ENCODE measurements at regions not wholly inside any gene's neighbourhood (a gene's known extent, or its start where the extent isn't known, plus 50 kb on each side); places are given as distances from the start of the nearest gene placed in this dataset.
"Not testable (repeated sequence)": the region's sequence is repeated elsewhere in the genome, so short reads cannot be mapped to it uniquely, and the experiment has no call there.

DNA sequence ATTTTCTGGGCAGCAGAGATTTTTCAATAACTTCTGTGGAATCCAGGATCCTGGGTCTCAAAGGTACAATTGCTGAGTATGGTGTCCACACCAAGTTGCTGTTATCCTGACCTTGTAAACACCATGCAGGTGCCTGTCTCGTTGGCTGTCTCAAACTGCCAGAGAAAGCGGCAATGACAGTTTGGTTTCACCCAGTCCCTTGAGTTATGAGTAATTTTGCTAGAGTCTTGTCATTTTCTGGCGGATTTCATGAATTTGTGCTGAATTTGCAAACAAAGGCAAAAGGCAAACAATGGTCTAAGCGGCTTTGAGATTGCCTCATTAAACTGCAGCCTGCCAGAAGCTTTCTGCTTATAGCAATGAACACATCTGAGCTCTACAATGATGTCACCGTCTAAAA lies 847.9 kb downstream of the RAB28 start:
- ATAC-seq (no peak), DNase-seq (no peak)
- no peak overlapping the region for H3K27ac ChIP-seq
- no peaks in the 10 kb centered on the region for H3K9me3 ChIP-seq
- no peaks in the 10 kb centered on the region for H3K4me1 ChIP-seq
- intact Hi-C loops (cut with DNase I), result no loop called here
- TF ChIP-seq, protein P1, sequence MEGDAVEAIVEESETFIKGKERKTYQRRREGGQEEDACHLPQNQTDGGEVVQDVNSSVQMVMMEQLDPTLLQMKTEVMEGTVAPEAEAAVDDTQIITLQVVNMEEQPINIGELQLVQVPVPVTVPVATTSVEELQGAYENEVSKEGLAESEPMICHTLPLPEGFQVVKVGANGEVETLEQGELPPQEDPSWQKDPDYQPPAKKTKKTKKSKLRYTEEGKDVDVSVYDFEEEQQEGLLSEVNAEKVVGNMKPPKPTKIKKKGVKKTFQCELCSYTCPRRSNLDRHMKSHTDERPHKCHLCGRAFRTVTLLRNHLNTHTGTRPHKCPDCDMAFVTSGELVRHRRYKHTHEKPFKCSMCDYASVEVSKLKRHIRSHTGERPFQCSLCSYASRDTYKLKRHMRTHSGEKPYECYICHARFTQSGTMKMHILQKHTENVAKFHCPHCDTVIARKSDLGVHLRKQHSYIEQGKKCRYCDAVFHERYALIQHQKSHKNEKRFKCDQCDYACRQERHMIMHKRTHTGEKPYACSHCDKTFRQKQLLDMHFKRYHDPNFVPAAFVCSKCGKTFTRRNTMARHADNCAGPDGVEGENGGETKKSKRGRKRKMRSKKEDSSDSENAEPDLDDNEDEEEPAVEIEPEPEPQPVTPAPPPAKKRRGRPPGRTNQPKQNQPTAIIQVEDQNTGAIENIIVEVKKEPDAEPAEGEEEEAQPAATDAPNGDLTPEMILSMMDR (IDR thresholded peaks at IDR 0.05), result no peak
- TF ChIP-seq POLR2A (IDR thresholded peaks at IDR 0.05), result no peak
- H3K4me3 ChIP-seq, result no peak overlapping the region
- WGBS (ENCODE audit: insufficient coverage, low coverage, low lambda C conversion rate, missing lambda C conversion rate), result 29% methylated on average over 5 of the region's 5 CpGs
- no peaks in the 10 kb centered on the region for H3K27me3 ChIP-seq
- no peaks in the 10 kb centered on the region for H3K36me3 ChIP-seq

DNA sequence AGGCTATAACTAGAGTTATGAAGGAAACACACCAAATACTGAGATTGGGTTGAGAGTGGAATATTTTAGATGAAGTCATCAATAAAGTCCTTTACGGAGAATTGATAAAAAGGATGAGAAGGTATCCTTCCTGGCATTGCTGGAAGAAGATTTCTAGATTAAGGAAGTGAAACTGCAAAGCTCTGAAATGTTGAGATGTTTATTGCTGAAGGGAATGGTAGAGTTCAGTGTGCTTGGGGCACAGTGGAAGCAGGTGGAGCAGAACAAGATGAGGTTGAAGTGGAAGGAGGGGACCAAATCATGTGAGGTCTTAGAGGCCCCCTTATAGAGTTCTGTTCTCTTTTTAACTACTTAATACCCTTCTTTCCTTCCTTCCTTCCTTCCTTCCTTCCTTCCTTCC lies 848.5 kb downstream of the RAB28 start:
- TF ChIP-seq, protein P1 (IDR thresholded peaks at IDR 0.05), result no peak
- no peak for TF ChIP-seq POLR2A (IDR thresholded peaks at IDR 0.05)
- Histone ChIP-seq H3K36me3 (no peaks in the 10 kb centered on the region), H3K27me3 (no peaks in the 10 kb centered on the region), H3K27ac (no peak overlapping the region), H3K4me1 (no peaks in the 10 kb centered on the region), H3K9me3 (no peaks in the 10 kb centered on the region), H3K4me3 (no peak overlapping the region)
- no peak for DNase-seq
- ATAC-seq, result no peak
- intact Hi-C loops (cut with DNase I), result no loop called here
- 56% methylated on average over 1 of the region's 1 CpG for WGBS (ENCODE audit: insufficient coverage, low coverage, low lambda C conversion rate, missing lambda C conversion rate)

DNA sequence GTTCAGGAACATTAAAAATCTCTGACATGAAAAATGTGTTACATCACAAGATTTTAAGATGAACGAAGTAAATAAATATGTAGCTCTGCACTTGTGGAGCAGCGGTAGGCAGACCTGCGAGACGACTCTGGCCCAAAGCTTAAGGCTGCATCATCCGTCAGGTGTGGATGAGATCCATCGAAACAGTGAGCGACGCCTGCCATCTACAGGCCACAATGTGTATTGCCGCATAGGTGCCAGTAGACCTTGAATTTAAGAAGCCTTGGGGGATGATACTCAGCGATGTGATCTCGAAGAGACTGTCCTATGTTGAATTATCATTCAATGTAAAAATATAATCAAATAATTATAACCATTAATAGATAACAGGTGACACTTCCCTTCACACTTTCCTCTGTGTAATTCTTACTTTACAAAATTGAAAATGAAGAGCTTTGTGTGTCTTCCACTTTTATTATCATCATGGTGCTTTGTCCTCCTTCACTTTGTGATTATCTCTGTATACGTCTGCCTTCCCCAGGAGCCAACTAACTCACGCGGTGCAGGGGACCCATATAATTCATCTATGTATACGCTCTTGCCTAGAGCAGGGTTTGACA lies 851.0 kb downstream of the RAB28 start:
- Histone ChIP-seq H3K9me3 (no peaks in the 10 kb centered on the region), H3K27me3 (no peaks in the 10 kb centered on the region), H3K27ac (no peak overlapping the region), H3K4me3 (no peak overlapping the region), H3K4me1 (no peaks in the 10 kb centered on the region), H3K36me3 (no peaks in the 10 kb centered on the region)
- DNase-seq (peak; percentile 66 to 79 (median 74)), ATAC-seq (peak; percentile 98 to 99 (median 98))
- WGBS (ENCODE audit: insufficient coverage, low coverage, low lambda C conversion rate, missing lambda C conversion rate), result 6% methylated on average over 15 of the region's 15 CpGs
- intact Hi-C loops (cut with DNase I), result no loop called here
- TF ChIP-seq, protein P1 (IDR thresholded peaks at IDR 0.05), result peak; percentile 85 to 89 (median 88)
- no peak for TF ChIP-seq POLR2A (IDR thresholded peaks at IDR 0.05)

DNA sequence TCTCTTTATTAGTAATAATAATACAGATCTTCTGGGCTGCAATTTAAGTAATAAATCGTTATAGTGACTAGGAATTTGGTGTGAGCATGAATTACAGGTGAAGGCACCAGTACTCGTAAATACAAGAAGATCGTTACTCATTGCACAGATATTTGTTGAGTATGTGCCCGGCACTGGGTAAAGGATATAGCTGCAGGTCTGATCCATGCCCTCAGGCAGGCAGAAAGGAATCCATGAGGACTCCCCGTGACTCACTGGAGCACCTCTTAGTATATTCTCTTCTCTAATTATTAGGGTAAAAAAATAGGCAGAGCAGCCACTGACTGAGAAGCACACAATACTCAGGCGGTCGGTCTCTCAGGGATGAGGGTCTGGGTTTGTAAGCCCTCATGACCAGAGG lies 868.3 kb downstream of the RAB28 start:
- WGBS (ENCODE audit: insufficient coverage, low coverage, low lambda C conversion rate, missing lambda C conversion rate), result 69% methylated on average over 6 of the region's 7 CpGs
- Histone ChIP-seq H3K9me3 (no peaks in the 10 kb centered on the region), H3K27me3 (no peaks in the 10 kb centered on the region), H3K36me3 (no peaks in the 10 kb centered on the region), H3K27ac (no peak overlapping the region), H3K4me3 (no peak overlapping the region), H3K4me1 (no peaks in the 10 kb centered on the region)
- TF ChIP-seq, protein P1 (IDR thresholded peaks at IDR 0.05), result no peak
- TF ChIP-seq POLR2A (IDR thresholded peaks at IDR 0.05), result no peak
- DNase-seq (no peak), ATAC-seq (no peak)
- intact Hi-C loops (cut with DNase I), result no loop called here

GRCh38 chr4:12612876-12613275 lies 871.3 kb downstream of the RAB28 start:
- WGBS (ENCODE audit: insufficient coverage, low coverage, low lambda C conversion rate, missing lambda C conversion rate), result 42% methylated on average over 4 of the region's 4 CpGs
- H3K4me3 ChIP-seq, result no peak overlapping the region
- no peak for DNase-seq
- H3K9me3 ChIP-seq, result no peaks in the 10 kb centered on the region
- no peaks in the 10 kb centered on the region for H3K4me1 ChIP-seq
- no peak for TF ChIP-seq POLR2A (IDR thresholded peaks at IDR 0.05)
- TF ChIP-seq, protein P1 (IDR thresholded peaks at IDR 0.05), result no peak
- no peak overlapping the region for H3K27ac ChIP-seq
- intact Hi-C loops (cut with DNase I), result no loop called here
- no peaks in the 10 kb centered on the region for H3K36me3 ChIP-seq
- no peaks in the 10 kb centered on the region for H3K27me3 ChIP-seq
- ATAC-seq, result no peak

GRCh38 chr4:12609212-12609875 lies 874.8 kb downstream of the RAB28 start:
- H3K4me1 ChIP-seq; intact Hi-C loops (cut with DNase I); H3K4me3 ChIP-seq; H3K9me3 ChIP-seq; ATAC-seq; H3K36me3 ChIP-seq; DNase-seq; H3K27me3 ChIP-seq; H3K27ac ChIP-seq: not testable (repeated sequence)
- 85% methylated on average over 14 of the region's 33 CpGs for WGBS (ENCODE audit: insufficient coverage, low coverage, low lambda C conversion rate, missing lambda C conversion rate)

All from right lobe of liver (tissue), 6 donors.